ENCODE measurements at regions not wholly inside any gene's neighbourhood (a gene's known extent, or its start where the extent isn't known, plus 50 kb on each side); places are given as distances from the start of the nearest gene placed in this dataset.

GRCh38 chr14:81903477-81903876 lies 369.8 kb upstream of the SEL1L start:
- H3K36me3 ChIP-seq (ENCODE audit: control insufficient read depth, insufficient read depth, low read length) = no peaks in the 10 kb centered on the region
- no peak overlapping the region for H3K4me3 ChIP-seq (replicated peaks; ENCODE audit: low read depth, low read length)
- H3K27me3 ChIP-seq (replicated peaks; ENCODE audit: control insufficient read depth, insufficient read depth, low read length) = no peaks in the 10 kb centered on the region
- no peak for DNase-seq (ENCODE audit: extremely low read depth, insufficient read length)
- TF ChIP-seq CTCF (IDR thresholded peaks at IDR 0.05; ENCODE audit: insufficient read depth, low read length, poor library complexity, severe bottlenecking) = no peak

GRCh38 chr14:81927070-81927469 lies 393.4 kb upstream of the SEL1L start:
- no peak for DNase-seq (ENCODE audit: extremely low read depth, insufficient read length)
- TF ChIP-seq CTCF (IDR thresholded peaks at IDR 0.05; ENCODE audit: insufficient read depth, low read length, poor library complexity, severe bottlenecking) = no peak

GRCh38 chr14:81931828-81932227 lies 398.2 kb upstream of the SEL1L start:
- no peaks in the 10 kb centered on the region for H3K36me3 ChIP-seq (ENCODE audit: control insufficient read depth, insufficient read depth, low read length)
- no peak overlapping the region for H3K4me3 ChIP-seq (replicated peaks; ENCODE audit: low read depth, low read length)
- no peak for DNase-seq (ENCODE audit: extremely low read depth, insufficient read length)
- TF ChIP-seq CTCF (IDR thresholded peaks at IDR 0.05; ENCODE audit: insufficient read depth, low read length, poor library complexity, severe bottlenecking) = no peak
- H3K27me3 ChIP-seq (replicated peaks; ENCODE audit: control insufficient read depth, insufficient read depth, low read length) = no peaks in the 10 kb centered on the region

More at GRCh38 chr14:81927070-81927469, 393.4 kb upstream of the SEL1L start:
- Histone ChIP-seq H3K4me3 (replicated peaks; ENCODE audit: low read depth, low read length) (no peak overlapping the region), H3K36me3 (ENCODE audit: control insufficient read depth, insufficient read depth, low read length) (no peaks in the 10 kb centered on the region), H3K27me3 (replicated peaks; ENCODE audit: control insufficient read depth, insufficient read depth, low read length) (no peaks in the 10 kb centered on the region)

GRCh38 chr14:81936348-81936747 lies 402.7 kb upstream of the SEL1L start:
- Histone ChIP-seq H3K27me3 (replicated peaks; ENCODE audit: control insufficient read depth, insufficient read depth, low read length) (no peaks in the 10 kb centered on the region), H3K36me3 (ENCODE audit: control insufficient read depth, insufficient read depth, low read length) (no peaks in the 10 kb centered on the region), H3K4me3 (replicated peaks; ENCODE audit: low read depth, low read length) (no peak overlapping the region)
- no peak for DNase-seq (ENCODE audit: extremely low read depth, insufficient read length)
- TF ChIP-seq CTCF (IDR thresholded peaks at IDR 0.05; ENCODE audit: insufficient read depth, low read length, poor library complexity, severe bottlenecking) = no peak

- no peak for TF ChIP-seq CTCF (IDR thresholded peaks at IDR 0.05; ENCODE audit: insufficient read depth, low read length, poor library complexity, severe bottlenecking)
- H3K4me3 ChIP-seq (replicated peaks; ENCODE audit: low read depth, low read length) = no peak overlapping the region
- H3K27me3 ChIP-seq (replicated peaks; ENCODE audit: control insufficient read depth, insufficient read depth, low read length) = no peaks in the 10 kb centered on the region
- no peaks in the 10 kb centered on the region for H3K36me3 ChIP-seq (ENCODE audit: control insufficient read depth, insufficient read depth, low read length)
- DNase-seq (ENCODE audit: extremely low read depth, insufficient read length) = no peak
These were observed 403.2 kb upstream of the SEL1L start for GRCh38 chr14:81936902-81937301.

GRCh38 chr14:81938341-81938740 lies 404.7 kb upstream of the SEL1L start:
- Histone ChIP-seq H3K36me3 (ENCODE audit: control insufficient read depth, insufficient read depth, low read length) (no peaks in the 10 kb centered on the region), H3K4me3 (replicated peaks; ENCODE audit: low read depth, low read length) (no peak overlapping the region), H3K27me3 (replicated peaks; ENCODE audit: control insufficient read depth, insufficient read depth, low read length) (no peaks in the 10 kb centered on the region)
- DNase-seq (ENCODE audit: extremely low read depth, insufficient read length) = no peak
- no peak for TF ChIP-seq CTCF (IDR thresholded peaks at IDR 0.05; ENCODE audit: insufficient read depth, low read length, poor library complexity, severe bottlenecking)
